ENCODE measurements at regions not wholly inside any gene's neighbourhood (a gene's known extent, or its start where the extent isn't known, plus 50 kb on each side); places are given as distances from the start of the nearest gene placed in this dataset.
"Not testable (repeated sequence)": the region's sequence is repeated elsewhere in the genome, so short reads cannot be mapped to it uniquely, and the experiment has no call there.

- no peaks in the 10 kb centered on the region for H3K36me3 ChIP-seq (ENCODE audit: insufficient read depth, low read length)
- no peak overlapping the region for H3K9ac ChIP-seq (ENCODE audit: insufficient read length)
- no peak for DNase-seq (ENCODE audit: low read depth, low spot score)
- H3K27ac ChIP-seq = no peak overlapping the region
- H3K9me3 ChIP-seq (ENCODE audit: low read depth, low read length) = no peaks in the 10 kb centered on the region
- no peak for TF ChIP-seq FOXP2 (optimal IDR thresholded peaks at IDR 0.05; ENCODE audit: control extremely low read depth, extremely low read length, insufficient read depth)
- TF ChIP-seq POLR2AphosphoS5 (IDR thresholded peaks at IDR 0.05; ENCODE audit: borderline replicate concordance, low read depth, low read length) = no peak
- no peak for TF ChIP-seq EZH2 (IDR thresholded peaks at IDR 0.05)
- no peak overlapping the region for H3K4me3 ChIP-seq
Measured at GRCh38 chr12:76187177-76187576, 102.7 kb upstream of the NAP1L1 start.

GRCh38 chr12:76186131-76186906 is 101.8 kb upstream of the NAP1L1 start:
- Histone ChIP-seq H3K9me3 (ENCODE audit: low read depth, low read length) (no peaks in the 10 kb centered on the region), H3K9ac (ENCODE audit: insufficient read length) (no peak overlapping the region), H3K36me3 (ENCODE audit: insufficient read depth, low read length) (no peaks in the 10 kb centered on the region), H3K27ac (no peak overlapping the region), H3K4me3 (no peak overlapping the region)
- TF ChIP-seq FOXP2 (optimal IDR thresholded peaks at IDR 0.05; ENCODE audit: control extremely low read depth, extremely low read length, insufficient read depth) (no peak), POLR2AphosphoS5 (IDR thresholded peaks at IDR 0.05; ENCODE audit: borderline replicate concordance, low read depth, low read length) (no peak), EZH2 (IDR thresholded peaks at IDR 0.05) (no peak)
- DNase-seq (ENCODE audit: low read depth, low spot score) = peak; percentile 24

GRCh38 chr12:76183459-76184186 is 99.1 kb upstream of the NAP1L1 start:
- H3K9ac ChIP-seq (ENCODE audit: insufficient read length) = no peak overlapping the region
- no peak overlapping the region for H3K4me3 ChIP-seq
- H3K27ac ChIP-seq = no peak overlapping the region
- no peak for DNase-seq (ENCODE audit: low read depth, low spot score)
- TF ChIP-seq EZH2 (IDR thresholded peaks at IDR 0.05) = no peak
- no peak for TF ChIP-seq POLR2AphosphoS5 (IDR thresholded peaks at IDR 0.05; ENCODE audit: borderline replicate concordance, low read depth, low read length)
- TF ChIP-seq FOXP2 (optimal IDR thresholded peaks at IDR 0.05; ENCODE audit: control extremely low read depth, extremely low read length, insufficient read depth) = no peak
- no peaks in the 10 kb centered on the region for H3K9me3 ChIP-seq (ENCODE audit: low read depth, low read length)
- H3K36me3 ChIP-seq (ENCODE audit: insufficient read depth, low read length) = no peaks in the 10 kb centered on the region

GRCh38 chr12:76180401-76181277 is 96.2 kb upstream of the NAP1L1 start:
- no peak overlapping the region for H3K4me3 ChIP-seq
- H3K27ac ChIP-seq = no peak overlapping the region
- no peak overlapping the region for H3K9ac ChIP-seq (ENCODE audit: insufficient read length)
- no peaks in the 10 kb centered on the region for H3K36me3 ChIP-seq (ENCODE audit: insufficient read depth, low read length)
- DNase-seq (ENCODE audit: low read depth, low spot score) = no peak
- H3K9me3 ChIP-seq (ENCODE audit: low read depth, low read length) = no peaks in the 10 kb centered on the region
- TF ChIP-seq POLR2AphosphoS5 (IDR thresholded peaks at IDR 0.05; ENCODE audit: borderline replicate concordance, low read depth, low read length) = no peak
- no peak for TF ChIP-seq FOXP2 (optimal IDR thresholded peaks at IDR 0.05; ENCODE audit: control extremely low read depth, extremely low read length, insufficient read depth)
- TF ChIP-seq EZH2 (IDR thresholded peaks at IDR 0.05) = no peak

- Histone ChIP-seq H3K9me3 (ENCODE audit: low read depth, low read length) (no peaks in the 10 kb centered on the region), H3K27ac (no peak overlapping the region), H3K9ac (ENCODE audit: insufficient read length) (no peak overlapping the region), H3K4me3 (no peak overlapping the region), H3K36me3 (ENCODE audit: insufficient read depth, low read length) (no peaks in the 10 kb centered on the region)
- TF ChIP-seq POLR2AphosphoS5 (IDR thresholded peaks at IDR 0.05; ENCODE audit: borderline replicate concordance, low read depth, low read length) = no peak
- no peak for TF ChIP-seq EZH2 (IDR thresholded peaks at IDR 0.05)
- TF ChIP-seq FOXP2 (optimal IDR thresholded peaks at IDR 0.05; ENCODE audit: control extremely low read depth, extremely low read length, insufficient read depth) = no peak
- no peak for DNase-seq (ENCODE audit: low read depth, low spot score)
Measured at GRCh38 chr12:76178452-76178851, 94.0 kb upstream of the NAP1L1 start.

GRCh38 chr12:76177821-76178220 is 93.3 kb upstream of the NAP1L1 start:
- DNase-seq (ENCODE audit: low read depth, low spot score) = no peak
- no peak overlapping the region for H3K27ac ChIP-seq
- no peak overlapping the region for H3K4me3 ChIP-seq
- no peaks in the 10 kb centered on the region for H3K9me3 ChIP-seq (ENCODE audit: low read depth, low read length)
- H3K36me3 ChIP-seq (ENCODE audit: insufficient read depth, low read length) = no peaks in the 10 kb centered on the region
- H3K9ac ChIP-seq (ENCODE audit: insufficient read length) = no peak overlapping the region
- TF ChIP-seq POLR2AphosphoS5 (IDR thresholded peaks at IDR 0.05; ENCODE audit: borderline replicate concordance, low read depth, low read length) (no peak), EZH2 (IDR thresholded peaks at IDR 0.05) (no peak), FOXP2 (optimal IDR thresholded peaks at IDR 0.05; ENCODE audit: control extremely low read depth, extremely low read length, insufficient read depth) (no peak)

GRCh38 chr12:76176940-76177339 is 92.5 kb upstream of the NAP1L1 start:
- H3K4me3 ChIP-seq = no peak overlapping the region
- TF ChIP-seq POLR2AphosphoS5 (IDR thresholded peaks at IDR 0.05; ENCODE audit: borderline replicate concordance, low read depth, low read length) (no peak), EZH2 (IDR thresholded peaks at IDR 0.05) (no peak), FOXP2 (optimal IDR thresholded peaks at IDR 0.05; ENCODE audit: control extremely low read depth, extremely low read length, insufficient read depth) (no peak)
- H3K9ac ChIP-seq (ENCODE audit: insufficient read length) = no peak overlapping the region
- no peaks in the 10 kb centered on the region for H3K36me3 ChIP-seq (ENCODE audit: insufficient read depth, low read length)
- no peak for DNase-seq (ENCODE audit: low read depth, low spot score)
- H3K27ac ChIP-seq = no peak overlapping the region
- no peaks in the 10 kb centered on the region for H3K9me3 ChIP-seq (ENCODE audit: low read depth, low read length)

- not testable (repeated sequence) for DNase-seq (ENCODE audit: low read depth, low spot score); H3K9ac ChIP-seq (ENCODE audit: insufficient read length); H3K36me3 ChIP-seq (ENCODE audit: insufficient read depth, low read length)
Measured at GRCh38 chr12:76175946-76176345, 91.5 kb upstream of the NAP1L1 start.

More at GRCh38 chr12:76175946-76176345, 91.5 kb upstream of the NAP1L1 start:
- H3K27ac ChIP-seq; H3K4me3 ChIP-seq; H3K9me3 ChIP-seq (ENCODE audit: low read depth, low read length): not testable (repeated sequence)
